GM18502 (cell line): ENCODE measurements at regions not wholly inside any gene's neighbourhood (a gene's known extent, or its start where the extent isn't known, plus 50 kb on each side); places are given as distances from the start of the nearest gene placed in this dataset.
A peak's percentile ranks its signal among the peaks of the same experiment; 100 is the strongest.

Experiments used
- ATAC-seq: cut with Tn5 transposase; IDR thresholded peaks from one replicate; pipeline ENCODE4 v1.9.1; 2021; ENCODE audit warnings: mild to moderate bottlenecking; ENCODE audit not compliant: unreplicated experiment, poor library complexity

GRCh38 chr1:39085174-39085573 is 59.0 kb downstream of the NDUFS5 start:
- no peak for ATAC-seq

GRCh38 chr1:39086386-39086785 is 60.2 kb downstream of the NDUFS5 start:
- ATAC-seq, result no peak

- ATAC-seq, result no peak
These were observed 60.8 kb downstream of the NDUFS5 start for GRCh38 chr1:39086865-39087409.

- no peak for ATAC-seq
These were observed 61.3 kb downstream of the NDUFS5 start for GRCh38 chr1:39087435-39087834.

GRCh38 chr1:39088658-39089057 is 62.5 kb downstream of the NDUFS5 start:
- no peak for ATAC-seq

- no peak for ATAC-seq
These were observed 63.9 kb downstream of the NDUFS5 start for GRCh38 chr1:39089931-39090521.

- no peak for ATAC-seq
These were observed 64.7 kb downstream of the NDUFS5 start for GRCh38 chr1:39090757-39091380.

GRCh38 chr1:39091845-39092645 is 65.9 kb downstream of the NDUFS5 start:
- ATAC-seq, result no peak

GRCh38 chr1:39094685-39095084 is 68.5 kb downstream of the NDUFS5 start:
- ATAC-seq, result no peak

- ATAC-seq, result no peak
These were observed 72.5 kb downstream of the NDUFS5 start for GRCh38 chr1:39098546-39099250.

- no peak for ATAC-seq
These were observed 76.6 kb downstream of the NDUFS5 start for GRCh38 chr1:39102537-39103327.

GRCh38 chr1:39103328-39104157 is 77.4 kb downstream of the NDUFS5 start:
- no peak for ATAC-seq

- no peak for ATAC-seq
These were observed 78.3 kb downstream of the NDUFS5 start for GRCh38 chr1:39104158-39105060.

GRCh38 chr1:39105061-39105840 is 79.1 kb downstream of the NDUFS5 start:
- ATAC-seq, result peak; percentile 48

GRCh38 chr1:39105841-39106765 is 80.0 kb downstream of the NDUFS5 start:
- ATAC-seq, result peak; percentile 26

- ATAC-seq, result no peak
These were observed 80.7 kb downstream of the NDUFS5 start for GRCh38 chr1:39106801-39107327.
